ENCODE measurements at regions not wholly inside any gene's neighbourhood (a gene's known extent, or its start where the extent isn't known, plus 50 kb on each side); places are given as distances from the start of the nearest gene placed in this dataset.

DNA sequence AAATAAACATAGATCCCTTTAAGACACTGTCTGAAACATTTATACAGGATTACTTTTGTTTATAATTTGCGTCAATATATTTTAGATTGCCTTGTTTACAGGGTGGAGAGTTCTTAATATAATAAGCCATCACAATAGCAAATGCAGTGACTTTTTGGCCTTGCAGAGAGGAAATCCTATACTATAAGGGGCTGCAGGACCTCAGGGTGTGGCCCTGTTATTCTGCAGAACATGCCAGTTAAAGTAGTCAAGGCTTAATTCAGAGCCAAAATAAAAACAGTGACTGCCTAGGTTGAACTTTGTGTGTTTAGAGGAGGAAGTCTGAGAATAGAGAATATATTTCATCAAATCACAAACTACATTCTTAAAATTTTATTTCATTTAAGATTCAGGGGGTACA lies 381.6 kb downstream of the DUSP6 start:
- H3K36me3 Mint-ChIP-seq (ENCODE audit: low read depth) = no peaks in the 10 kb centered on the region
- H3K4me3 Mint-ChIP-seq = no peak overlapping the region
- H3K9me3 Mint-ChIP-seq = no peaks in the 10 kb centered on the region
- H3K4me1 Mint-ChIP-seq (ENCODE audit: low read depth) = no peaks in the 10 kb centered on the region
- no peak for DNase-seq
- H3K27ac Mint-ChIP-seq = no peak overlapping the region
- H3K27me3 Mint-ChIP-seq = no peaks in the 10 kb centered on the region

GRCh38 chr12:88969127-88969526 lies 383.2 kb downstream of the DUSP6 start:
- Mint-ChIP-seq H3K4me1 (ENCODE audit: low read depth) (no peaks in the 10 kb centered on the region), H3K4me3 (no peak overlapping the region), H3K27ac (no peak overlapping the region), H3K9me3 (no peaks in the 10 kb centered on the region), H3K36me3 (ENCODE audit: low read depth) (no peaks in the 10 kb centered on the region), H3K27me3 (no peaks in the 10 kb centered on the region)
- no peak for DNase-seq

DNA sequence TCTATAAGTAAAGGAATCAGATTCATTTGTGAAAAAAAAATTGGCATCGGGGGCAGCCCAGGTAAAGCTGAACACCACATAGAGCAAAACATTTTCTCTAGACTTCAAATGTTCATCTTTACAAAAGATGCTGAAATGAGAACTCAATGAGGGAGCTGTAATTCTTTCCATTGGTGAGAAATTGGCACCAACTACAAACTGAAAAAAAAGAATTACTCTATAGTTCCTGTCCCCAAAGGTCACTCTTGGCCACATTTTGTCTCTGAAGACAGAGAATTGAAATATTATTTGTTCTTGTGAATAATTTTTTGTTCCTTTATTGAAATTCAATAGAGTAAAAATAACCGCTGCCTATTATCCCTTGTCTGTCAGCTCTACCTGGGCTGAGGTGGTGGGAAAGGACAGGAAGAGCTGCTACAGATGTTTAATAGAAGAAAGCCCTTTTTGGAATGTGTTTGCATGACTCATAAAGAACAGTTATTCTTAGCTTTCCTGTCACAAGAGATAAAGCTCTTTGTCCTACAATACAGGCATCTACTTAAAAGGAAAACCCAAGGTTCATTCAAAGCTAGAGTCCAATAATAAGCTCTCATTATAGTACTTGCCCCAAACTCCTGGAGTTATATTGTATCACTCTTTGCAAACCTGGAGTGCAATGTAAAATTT lies 380.1 kb upstream of the KITLG start:
- H3K27me3 Mint-ChIP-seq = peaks cover 10% of the 10 kb centered on the region
- no peaks in the 10 kb centered on the region for H3K9me3 Mint-ChIP-seq
- no peak overlapping the region for H3K4me3 Mint-ChIP-seq
- no peak overlapping the region for H3K27ac Mint-ChIP-seq
- no peak for DNase-seq
- no peaks in the 10 kb centered on the region for H3K4me1 Mint-ChIP-seq (ENCODE audit: low read depth)
- H3K36me3 Mint-ChIP-seq (ENCODE audit: low read depth) = no peaks in the 10 kb centered on the region

DNA sequence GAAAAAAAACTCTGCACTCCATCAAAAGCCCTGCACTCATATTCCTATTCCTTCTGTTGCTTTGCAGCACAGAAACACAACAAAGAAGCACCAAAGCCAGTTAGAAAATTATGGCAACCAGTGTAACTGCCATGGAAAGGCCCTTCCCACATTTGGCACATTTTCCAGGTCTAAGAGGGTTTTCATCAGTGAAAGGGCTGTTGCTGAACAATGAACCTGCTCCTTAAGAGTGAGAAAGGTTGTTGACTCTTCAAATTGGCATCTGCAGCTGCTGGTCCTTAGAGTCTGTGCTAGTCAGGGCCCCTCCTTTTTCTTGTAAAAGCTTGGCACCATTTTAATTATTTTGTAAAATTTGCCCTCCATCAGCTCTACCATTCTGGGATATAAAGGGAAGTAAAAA lies 378.7 kb upstream of the KITLG start:
- DNase-seq = no peak
- Mint-ChIP-seq H3K27me3 (peaks cover 10% of the 10 kb centered on the region), H3K9me3 (no peaks in the 10 kb centered on the region), H3K4me3 (no peak overlapping the region), H3K4me1 (ENCODE audit: low read depth) (no peaks in the 10 kb centered on the region), H3K27ac (no peak overlapping the region), H3K36me3 (ENCODE audit: low read depth) (no peaks in the 10 kb centered on the region)

DNA sequence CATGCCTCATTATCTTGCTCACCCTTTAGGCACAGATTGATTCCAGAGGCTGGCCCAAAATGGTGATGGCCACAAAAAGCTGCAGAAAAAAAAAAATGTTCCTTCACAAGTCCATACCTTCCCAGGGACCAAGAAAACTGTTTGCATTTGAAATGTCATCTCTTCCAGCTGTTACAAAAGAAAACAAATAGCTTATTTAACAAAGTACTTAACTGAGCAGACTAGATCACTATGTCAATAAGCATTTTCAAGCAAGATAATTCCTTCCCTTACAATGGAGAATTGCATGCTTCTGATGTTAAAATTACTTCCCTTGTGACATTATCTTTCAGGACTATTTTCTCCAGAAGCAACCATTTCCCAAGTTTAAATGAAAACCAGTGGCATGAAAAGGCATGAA lies 377.9 kb upstream of the KITLG start:
- no peaks in the 10 kb centered on the region for H3K36me3 Mint-ChIP-seq (ENCODE audit: low read depth)
- DNase-seq = no peak
- H3K27ac Mint-ChIP-seq = no peak overlapping the region
- no peaks in the 10 kb centered on the region for H3K9me3 Mint-ChIP-seq
- H3K4me3 Mint-ChIP-seq = no peak overlapping the region
- no peaks in the 10 kb centered on the region for H3K4me1 Mint-ChIP-seq (ENCODE audit: low read depth)
- H3K27me3 Mint-ChIP-seq = peaks cover 10% of the 10 kb centered on the region

DNA sequence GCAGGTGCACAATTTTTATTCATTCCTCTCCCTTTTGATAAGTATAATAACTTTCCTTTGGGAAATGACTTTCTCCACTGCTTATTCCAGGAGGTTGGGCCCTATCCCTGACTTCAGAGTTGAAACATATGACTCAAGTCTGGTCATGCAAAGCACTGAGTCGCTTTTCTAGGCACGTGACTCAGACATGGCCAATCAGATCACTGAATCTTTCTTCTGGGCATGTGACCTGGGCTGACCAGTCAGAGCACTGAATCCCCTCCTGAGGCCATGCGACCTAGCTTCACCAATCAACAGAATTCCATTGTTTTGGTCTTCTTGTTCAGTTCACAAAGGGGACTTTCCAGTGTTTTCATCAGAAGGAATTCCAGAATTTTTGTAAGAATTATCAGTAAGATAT lies 377.1 kb upstream of the KITLG start:
- Mint-ChIP-seq H3K27ac (no peak overlapping the region), H3K9me3 (no peaks in the 10 kb centered on the region), H3K4me1 (ENCODE audit: low read depth) (no peaks in the 10 kb centered on the region), H3K27me3 (peaks cover 9% of the 10 kb centered on the region), H3K4me3 (no peak overlapping the region), H3K36me3 (ENCODE audit: low read depth) (no peaks in the 10 kb centered on the region)
- no peak for DNase-seq

DNA sequence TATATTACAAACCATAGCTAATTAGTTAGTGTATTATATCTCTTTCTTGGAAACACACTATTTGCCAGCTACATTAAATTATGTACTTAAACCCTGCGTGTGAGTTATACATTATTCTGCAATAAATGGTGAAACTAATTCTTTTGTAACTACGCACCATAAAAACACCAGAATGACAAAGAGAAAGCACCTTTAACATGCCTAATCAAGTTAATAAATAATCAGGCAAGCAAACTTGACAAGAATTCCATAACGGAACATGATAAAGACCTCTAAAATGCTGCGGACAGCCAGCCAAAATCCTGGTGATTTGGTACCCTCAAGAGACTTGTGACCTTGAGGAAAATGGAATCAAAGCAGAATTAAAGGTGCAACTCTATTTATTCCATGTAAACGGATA lies 375.3 kb upstream of the KITLG start:
- no peak for DNase-seq
- H3K27ac Mint-ChIP-seq = no peak overlapping the region
- H3K36me3 Mint-ChIP-seq (ENCODE audit: low read depth) = no peaks in the 10 kb centered on the region
- H3K27me3 Mint-ChIP-seq = peaks cover 5% of the 10 kb centered on the region
- no peaks in the 10 kb centered on the region for H3K4me1 Mint-ChIP-seq (ENCODE audit: low read depth)
- no peak overlapping the region for H3K4me3 Mint-ChIP-seq
- H3K9me3 Mint-ChIP-seq = no peaks in the 10 kb centered on the region

DNA sequence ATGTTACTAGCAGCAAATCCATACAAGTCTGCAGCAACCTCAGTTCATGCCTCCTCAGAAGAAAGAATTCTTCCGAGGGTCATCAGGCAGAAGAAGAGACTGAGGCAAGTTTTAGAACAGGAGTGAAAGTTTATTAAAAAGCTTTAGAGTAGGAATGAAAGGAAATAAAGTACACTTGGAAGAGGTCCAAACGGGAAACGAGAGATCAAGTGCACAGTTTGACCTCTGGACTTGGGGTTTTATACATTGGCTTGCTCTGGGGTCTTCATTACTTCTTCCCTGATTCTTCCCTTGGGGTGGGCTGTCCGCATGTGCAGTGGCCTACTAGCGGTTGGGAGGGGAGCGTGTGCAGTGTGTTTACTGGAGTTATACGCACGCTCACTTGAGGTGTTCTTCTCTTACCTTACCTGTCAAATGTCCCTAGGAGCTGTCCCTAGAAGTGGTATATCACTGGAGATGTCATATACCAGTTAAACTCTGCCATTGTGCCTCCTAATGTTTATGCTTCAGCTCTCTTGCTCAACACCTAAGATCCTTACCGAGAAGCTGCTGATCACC lies 372.8 kb upstream of the KITLG start:
- H3K27me3 Mint-ChIP-seq = no peaks in the 10 kb centered on the region
- no peaks in the 10 kb centered on the region for H3K9me3 Mint-ChIP-seq
- no peak overlapping the region for H3K27ac Mint-ChIP-seq
- no peak overlapping the region for H3K4me3 Mint-ChIP-seq
- no peaks in the 10 kb centered on the region for H3K4me1 Mint-ChIP-seq (ENCODE audit: low read depth)
- no peaks in the 10 kb centered on the region for H3K36me3 Mint-ChIP-seq (ENCODE audit: low read depth)
- DNase-seq = no peak

DNA sequence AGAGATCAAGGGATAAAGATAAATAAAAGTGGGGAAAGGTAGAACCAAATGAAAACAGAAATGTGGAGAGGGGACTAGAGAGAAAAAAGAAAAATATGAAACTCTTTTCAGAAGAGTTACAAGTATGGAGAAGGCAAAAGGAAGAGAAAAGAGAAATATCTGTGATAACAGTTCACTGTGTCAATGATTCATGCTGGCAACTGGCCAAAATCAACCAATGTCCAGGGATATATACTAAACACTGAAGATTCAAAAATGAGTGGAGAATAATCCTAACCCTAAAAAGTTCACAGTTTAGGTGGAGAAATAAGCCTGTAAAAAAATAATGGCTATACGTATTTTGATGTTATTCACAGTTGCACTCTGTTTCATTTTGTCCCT lies 372.3 kb upstream of the KITLG start:
- Mint-ChIP-seq H3K4me1 (ENCODE audit: low read depth) (no peaks in the 10 kb centered on the region), H3K27ac (no peak overlapping the region), H3K36me3 (ENCODE audit: low read depth) (no peaks in the 10 kb centered on the region), H3K27me3 (no peaks in the 10 kb centered on the region), H3K4me3 (no peak overlapping the region), H3K9me3 (no peaks in the 10 kb centered on the region)
- DNase-seq = no peak

DNA sequence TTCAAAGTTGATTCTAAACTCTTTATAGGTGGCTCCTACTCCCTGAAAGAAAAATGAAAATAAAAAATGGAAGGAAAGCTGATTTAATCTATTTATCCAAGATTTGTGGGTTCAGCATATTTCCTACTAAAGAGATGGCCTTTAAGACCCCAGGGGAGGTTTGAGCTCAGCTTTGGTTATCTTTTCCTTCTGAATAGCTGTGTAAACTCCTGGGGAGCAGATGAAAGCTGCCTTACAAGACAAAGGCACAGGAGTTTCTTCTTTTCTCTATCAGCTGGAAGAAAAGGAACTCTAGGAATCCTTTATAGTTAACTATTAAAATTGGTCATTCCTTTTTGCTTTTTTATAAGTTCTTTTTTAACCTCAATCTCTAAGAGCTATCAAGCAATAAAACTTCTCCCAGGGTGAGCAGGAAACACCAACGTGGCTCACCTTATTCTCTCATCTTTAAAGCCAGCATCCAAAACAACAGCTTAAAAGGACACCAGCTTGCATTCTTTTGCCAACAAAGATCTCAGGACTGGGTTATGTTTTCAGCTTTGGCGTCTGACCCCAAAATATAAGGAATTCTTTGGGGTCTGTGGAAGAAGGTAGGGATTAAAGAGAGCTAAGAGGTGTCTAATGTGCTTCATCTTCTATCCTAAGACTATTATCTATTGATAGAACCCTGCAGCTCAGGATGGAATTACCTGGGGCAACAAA lies 371.7 kb upstream of the KITLG start:
- H3K27ac Mint-ChIP-seq = no peak overlapping the region
- DNase-seq = no peak
- H3K4me3 Mint-ChIP-seq = no peak overlapping the region
- no peaks in the 10 kb centered on the region for H3K4me1 Mint-ChIP-seq (ENCODE audit: low read depth)
- no peaks in the 10 kb centered on the region for H3K9me3 Mint-ChIP-seq
- peaks cover 2% of the 10 kb centered on the region for H3K27me3 Mint-ChIP-seq
- H3K36me3 Mint-ChIP-seq (ENCODE audit: low read depth) = no peaks in the 10 kb centered on the region

DNA sequence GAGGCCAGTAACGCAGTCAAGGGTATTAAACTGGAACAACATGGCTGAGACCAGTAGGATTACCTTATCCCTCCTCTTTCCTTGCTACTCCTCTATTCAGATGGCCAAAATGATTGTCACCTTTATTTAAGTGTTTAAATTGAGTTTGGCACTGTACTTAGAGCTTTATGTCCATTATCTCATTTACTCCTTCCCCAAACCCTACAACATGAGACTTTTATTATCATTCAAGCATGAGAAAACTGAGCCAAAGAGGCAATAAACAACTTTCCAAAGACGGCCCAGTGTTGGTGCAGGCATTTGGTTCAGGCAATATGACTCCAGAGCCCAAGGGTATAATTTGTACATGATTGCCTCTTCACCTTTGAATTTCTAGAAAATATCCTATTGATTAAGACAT lies 370.9 kb upstream of the KITLG start:
- H3K27me3 Mint-ChIP-seq = peaks cover 8% of the 10 kb centered on the region
- no peaks in the 10 kb centered on the region for H3K9me3 Mint-ChIP-seq
- no peak for DNase-seq
- H3K4me3 Mint-ChIP-seq = no peak overlapping the region
- H3K36me3 Mint-ChIP-seq (ENCODE audit: low read depth) = no peaks in the 10 kb centered on the region
- H3K4me1 Mint-ChIP-seq (ENCODE audit: low read depth) = no peaks in the 10 kb centered on the region
- no peak overlapping the region for H3K27ac Mint-ChIP-seq

GRCh38 chr12:88947486-88948043 lies 367.3 kb upstream of the KITLG start:
- Mint-ChIP-seq H3K4me3 (no peak overlapping the region), H3K9me3 (no peaks in the 10 kb centered on the region), H3K4me1 (ENCODE audit: low read depth) (no peaks in the 10 kb centered on the region), H3K36me3 (ENCODE audit: low read depth) (no peaks in the 10 kb centered on the region), H3K27ac (no peak overlapping the region), H3K27me3 (peaks cover 8% of the 10 kb centered on the region)
- no peak for DNase-seq

DNA sequence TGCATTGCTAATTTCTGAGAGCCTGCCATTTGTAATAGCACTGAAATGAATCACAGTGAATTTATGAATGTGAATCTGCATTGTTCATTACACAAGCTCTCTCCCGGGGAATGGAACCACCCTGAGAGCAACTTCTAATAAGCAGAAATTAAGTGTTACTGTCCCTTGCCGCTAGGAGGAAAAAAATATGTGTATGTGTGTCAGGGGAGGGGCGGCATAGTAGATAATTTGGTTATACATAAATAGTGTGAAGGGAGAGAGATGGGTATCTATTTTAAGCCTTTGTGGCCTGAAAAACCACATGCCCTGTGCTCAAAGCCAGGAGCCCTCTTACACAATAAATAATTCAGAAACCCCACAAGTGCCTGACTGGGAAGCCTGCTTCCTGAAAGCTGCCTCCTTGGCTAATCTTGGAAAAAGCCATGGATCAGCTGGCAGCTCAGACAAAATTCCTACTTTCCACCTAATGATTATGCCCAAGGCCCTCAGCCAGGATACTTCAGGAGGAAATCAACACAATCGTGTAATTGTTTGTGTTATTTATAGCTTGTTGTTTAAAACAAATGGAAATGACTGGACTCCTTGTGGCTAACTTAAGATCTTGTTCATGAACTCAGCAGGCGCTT lies 366.2 kb upstream of the KITLG start:
- Mint-ChIP-seq H3K9me3 (no peaks in the 10 kb centered on the region), H3K4me3 (no peak overlapping the region), H3K4me1 (ENCODE audit: low read depth) (no peaks in the 10 kb centered on the region), H3K27me3 (peaks cover 8% of the 10 kb centered on the region), H3K27ac (no peak overlapping the region), H3K36me3 (ENCODE audit: low read depth) (no peaks in the 10 kb centered on the region)
- DNase-seq = no peak

GRCh38 chr12:88945051-88945732 lies 364.9 kb upstream of the KITLG start:
- Mint-ChIP-seq H3K9me3 (no peaks in the 10 kb centered on the region), H3K4me3 (no peak overlapping the region), H3K36me3 (ENCODE audit: low read depth) (no peaks in the 10 kb centered on the region), H3K27me3 (peaks cover 8% of the 10 kb centered on the region), H3K27ac (no peak overlapping the region), H3K4me1 (ENCODE audit: low read depth) (no peaks in the 10 kb centered on the region)
- DNase-seq = no peak
